ENCODE measurements at regions not wholly inside any gene's neighbourhood (a gene's known extent, or its start where the extent isn't known, plus 50 kb on each side); places are given as distances from the start of the nearest gene placed in this dataset.

GRCh38 chr2:173751245-173751975 is 213.8 kb downstream of the SP3 start:
- intact Hi-C loops (cut with micrococcal nuclease; ENCODE audit: unreplicated experiment), result loop anchor here (5.0 to 10.0 kb wide), 3 partner anchors 211 to 593 kb away; no protein-coding TSS in a partner anchor
- BruUV-seq (replicated peaks), result no TSS peak
- peaks cover 11% of the 10 kb centered on the region for H3K4me1 ChIP-seq (ENCODE audit: insufficient read depth, low read length, poor library complexity, severe bottlenecking)
- POLR2A ChIA-PET (ENCODE audit: low non-redundant PET), result no interaction called here
- H3K4me3 ChIP-seq (ENCODE audit: low read depth, low read length, poor library complexity, severe bottlenecking), result no peak overlapping the region
- H3K36me3 ChIP-seq (ENCODE audit: insufficient read depth, low read length, poor library complexity, severe bottlenecking), result no peaks in the 10 kb centered on the region
- H3K27ac ChIP-seq (ENCODE audit: low read depth, low read length, poor library complexity, severe bottlenecking), result no peak overlapping the region
- CTCF ChIA-PET, result interaction anchor here (0.6 kb wide), 1 partner anchor 164 kb away, joined by 4 read pairs; no protein-coding TSS in a partner anchor
- no peak for TF ChIP-seq EZH2 (IDR thresholded peaks at IDR 0.05; ENCODE audit: borderline replicate concordance, low read depth, low read length, poor library complexity, severe bottlenecking)
- TF ChIP-seq, protein P1, sequence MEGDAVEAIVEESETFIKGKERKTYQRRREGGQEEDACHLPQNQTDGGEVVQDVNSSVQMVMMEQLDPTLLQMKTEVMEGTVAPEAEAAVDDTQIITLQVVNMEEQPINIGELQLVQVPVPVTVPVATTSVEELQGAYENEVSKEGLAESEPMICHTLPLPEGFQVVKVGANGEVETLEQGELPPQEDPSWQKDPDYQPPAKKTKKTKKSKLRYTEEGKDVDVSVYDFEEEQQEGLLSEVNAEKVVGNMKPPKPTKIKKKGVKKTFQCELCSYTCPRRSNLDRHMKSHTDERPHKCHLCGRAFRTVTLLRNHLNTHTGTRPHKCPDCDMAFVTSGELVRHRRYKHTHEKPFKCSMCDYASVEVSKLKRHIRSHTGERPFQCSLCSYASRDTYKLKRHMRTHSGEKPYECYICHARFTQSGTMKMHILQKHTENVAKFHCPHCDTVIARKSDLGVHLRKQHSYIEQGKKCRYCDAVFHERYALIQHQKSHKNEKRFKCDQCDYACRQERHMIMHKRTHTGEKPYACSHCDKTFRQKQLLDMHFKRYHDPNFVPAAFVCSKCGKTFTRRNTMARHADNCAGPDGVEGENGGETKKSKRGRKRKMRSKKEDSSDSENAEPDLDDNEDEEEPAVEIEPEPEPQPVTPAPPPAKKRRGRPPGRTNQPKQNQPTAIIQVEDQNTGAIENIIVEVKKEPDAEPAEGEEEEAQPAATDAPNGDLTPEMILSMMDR (conservative IDR thresholded peaks at IDR 0.05; ENCODE audit: low read depth, low read length), result no peak
- H3K27me3 ChIP-seq (replicated peaks; ENCODE audit: insufficient read depth, low read depth, low read length, poor library complexity), result no peaks in the 10 kb centered on the region
- DNase-seq (ENCODE audit: low spot score), result no peak
- H3K9me3 ChIP-seq (ENCODE audit: low read depth, low read length, poor library complexity, severe bottlenecking), result no peaks in the 10 kb centered on the region

DNA sequence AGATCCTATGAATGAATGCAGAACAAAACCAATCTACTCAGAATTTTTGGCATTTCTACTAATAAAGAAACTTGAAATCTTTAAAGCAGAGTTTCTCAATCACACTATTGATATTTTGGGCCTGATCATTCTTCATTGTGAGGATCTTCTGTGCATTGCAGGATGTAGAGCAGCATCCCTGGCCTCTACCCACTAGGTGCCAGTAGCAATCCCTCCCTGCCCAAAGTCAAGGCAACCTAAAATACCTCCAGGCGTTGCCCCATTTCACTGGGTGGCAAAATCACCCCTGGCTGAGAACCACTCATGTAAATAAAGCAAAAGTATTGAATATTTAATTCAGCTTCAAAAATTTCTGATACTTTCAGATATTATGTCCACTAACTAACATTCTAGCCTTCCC is 213.0 kb downstream of the SP3 start:
- TF ChIP-seq EZH2 (IDR thresholded peaks at IDR 0.05; ENCODE audit: borderline replicate concordance, low read depth, low read length, poor library complexity, severe bottlenecking), result no peak
- TF ChIP-seq, protein P1 (conservative IDR thresholded peaks at IDR 0.05; ENCODE audit: low read depth, low read length), result peak; percentile 44; the same call in 1 of the 2 replicates
- no peaks in the 10 kb centered on the region for H3K9me3 ChIP-seq (ENCODE audit: low read depth, low read length, poor library complexity, severe bottlenecking)
- H3K27ac ChIP-seq (ENCODE audit: low read depth, low read length, poor library complexity, severe bottlenecking), result no peak overlapping the region
- H3K4me3 ChIP-seq (ENCODE audit: low read depth, low read length, poor library complexity, severe bottlenecking), result no peak overlapping the region
- H3K36me3 ChIP-seq (ENCODE audit: insufficient read depth, low read length, poor library complexity, severe bottlenecking), result no peaks in the 10 kb centered on the region
- ChIA-PET POLR2A (ENCODE audit: low non-redundant PET) (no interaction called here), CTCF (interaction anchor here (0.6 kb wide), 1 partner anchor 165 kb away, joined by 4 read pairs; no protein-coding TSS in a partner anchor)
- H3K27me3 ChIP-seq (replicated peaks; ENCODE audit: insufficient read depth, low read depth, low read length, poor library complexity), result no peaks in the 10 kb centered on the region
- peak; percentile 28 for DNase-seq (ENCODE audit: low spot score)
- peaks cover 11% of the 10 kb centered on the region for H3K4me1 ChIP-seq (ENCODE audit: insufficient read depth, low read length, poor library complexity, severe bottlenecking)
- BruUV-seq (replicated peaks), result no TSS peak
- intact Hi-C loops (cut with micrococcal nuclease; ENCODE audit: unreplicated experiment), result loop anchor here (5.0 to 10.0 kb wide), 3 partner anchors 210 to 593 kb away; no protein-coding TSS in a partner anchor

DNA sequence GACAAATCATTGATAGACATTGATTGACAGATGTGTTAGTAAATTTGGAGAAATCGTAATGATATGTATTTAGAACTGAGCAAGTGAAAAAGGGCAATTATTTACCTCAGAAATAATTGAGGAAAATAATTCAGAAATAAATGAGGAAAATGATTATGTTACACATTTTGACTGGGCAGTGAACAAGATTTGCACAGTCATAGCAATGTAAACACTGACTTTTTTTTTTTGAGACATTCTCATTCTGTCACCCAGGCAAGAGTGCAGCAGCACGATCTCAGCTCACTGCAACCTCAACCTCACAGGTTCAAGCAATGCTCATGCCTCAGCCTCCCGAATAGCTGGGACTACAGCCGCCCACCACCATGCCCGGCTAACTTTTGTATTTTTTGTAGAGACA is 211.7 kb downstream of the SP3 start:
- Histone ChIP-seq H3K36me3 (ENCODE audit: insufficient read depth, low read length, poor library complexity, severe bottlenecking) (no peaks in the 10 kb centered on the region), H3K4me3 (ENCODE audit: low read depth, low read length, poor library complexity, severe bottlenecking) (no peak overlapping the region), H3K4me1 (ENCODE audit: insufficient read depth, low read length, poor library complexity, severe bottlenecking) (peaks cover 11% of the 10 kb centered on the region), H3K9me3 (ENCODE audit: low read depth, low read length, poor library complexity, severe bottlenecking) (no peaks in the 10 kb centered on the region), H3K27ac (ENCODE audit: low read depth, low read length, poor library complexity, severe bottlenecking) (no peak overlapping the region), H3K27me3 (replicated peaks; ENCODE audit: insufficient read depth, low read depth, low read length, poor library complexity) (no peaks in the 10 kb centered on the region)
- POLR2A ChIA-PET (ENCODE audit: low non-redundant PET), result no interaction called here
- BruUV-seq (replicated peaks), result no TSS peak
- TF ChIP-seq EZH2 (IDR thresholded peaks at IDR 0.05; ENCODE audit: borderline replicate concordance, low read depth, low read length, poor library complexity, severe bottlenecking), result no peak
- TF ChIP-seq, protein P1 (conservative IDR thresholded peaks at IDR 0.05; ENCODE audit: low read depth, low read length), result no peak
- CTCF ChIA-PET, result no interaction called here
- intact Hi-C loops (cut with micrococcal nuclease; ENCODE audit: unreplicated experiment), result loop anchor here (5.0 to 10.0 kb wide), 3 partner anchors 209 to 591 kb away; no protein-coding TSS in a partner anchor
- DNase-seq (ENCODE audit: low spot score), result no peak

Measured in A673 (cell line).